ENCODE measurements at regions not wholly inside any gene's neighbourhood (a gene's known extent, or its start where the extent isn't known, plus 50 kb on each side); places are given as distances from the start of the nearest gene placed in this dataset.

- Mint-ChIP-seq H3K4me3 (no peak overlapping the region), H3K27ac (no peak overlapping the region), H3K27me3 (no peaks in the 10 kb centered on the region), H3K9me3 (no peaks in the 10 kb centered on the region), H3K4me1 (ENCODE audit: unreplicated experiment) (no peaks in the 10 kb centered on the region), H3K36me3 (no peaks in the 10 kb centered on the region)
- no peak for DNase-seq (ENCODE audit: extremely low spot score, unreplicated experiment)
- TF ChIP-seq, protein P1, sequence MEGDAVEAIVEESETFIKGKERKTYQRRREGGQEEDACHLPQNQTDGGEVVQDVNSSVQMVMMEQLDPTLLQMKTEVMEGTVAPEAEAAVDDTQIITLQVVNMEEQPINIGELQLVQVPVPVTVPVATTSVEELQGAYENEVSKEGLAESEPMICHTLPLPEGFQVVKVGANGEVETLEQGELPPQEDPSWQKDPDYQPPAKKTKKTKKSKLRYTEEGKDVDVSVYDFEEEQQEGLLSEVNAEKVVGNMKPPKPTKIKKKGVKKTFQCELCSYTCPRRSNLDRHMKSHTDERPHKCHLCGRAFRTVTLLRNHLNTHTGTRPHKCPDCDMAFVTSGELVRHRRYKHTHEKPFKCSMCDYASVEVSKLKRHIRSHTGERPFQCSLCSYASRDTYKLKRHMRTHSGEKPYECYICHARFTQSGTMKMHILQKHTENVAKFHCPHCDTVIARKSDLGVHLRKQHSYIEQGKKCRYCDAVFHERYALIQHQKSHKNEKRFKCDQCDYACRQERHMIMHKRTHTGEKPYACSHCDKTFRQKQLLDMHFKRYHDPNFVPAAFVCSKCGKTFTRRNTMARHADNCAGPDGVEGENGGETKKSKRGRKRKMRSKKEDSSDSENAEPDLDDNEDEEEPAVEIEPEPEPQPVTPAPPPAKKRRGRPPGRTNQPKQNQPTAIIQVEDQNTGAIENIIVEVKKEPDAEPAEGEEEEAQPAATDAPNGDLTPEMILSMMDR (conservative IDR thresholded peaks at IDR 0.05), result no peak
Measured at GRCh38 chr2:153071090-153071489, 352.7 kb downstream of the ARL6IP6 start.

- Mint-ChIP-seq H3K4me3 (no peak overlapping the region), H3K27ac (no peak overlapping the region), H3K36me3 (no peaks in the 10 kb centered on the region), H3K27me3 (no peaks in the 10 kb centered on the region), H3K4me1 (ENCODE audit: unreplicated experiment) (no peaks in the 10 kb centered on the region), H3K9me3 (no peaks in the 10 kb centered on the region)
- TF ChIP-seq, protein P1 (conservative IDR thresholded peaks at IDR 0.05), result no peak
- DNase-seq (ENCODE audit: extremely low spot score, unreplicated experiment), result no peak
Measured at GRCh38 chr2:153068915-153069314, 350.5 kb downstream of the ARL6IP6 start.

- no peak for DNase-seq (ENCODE audit: extremely low spot score, unreplicated experiment)
- Mint-ChIP-seq H3K4me3 (no peak overlapping the region), H3K27ac (no peak overlapping the region), H3K9me3 (no peaks in the 10 kb centered on the region), H3K27me3 (no peaks in the 10 kb centered on the region), H3K36me3 (no peaks in the 10 kb centered on the region), H3K4me1 (ENCODE audit: unreplicated experiment) (no peaks in the 10 kb centered on the region)
- TF ChIP-seq, protein P1 (conservative IDR thresholded peaks at IDR 0.05), result no peak
Measured at GRCh38 chr2:153068052-153068451, 349.6 kb downstream of the ARL6IP6 start.

DNA sequence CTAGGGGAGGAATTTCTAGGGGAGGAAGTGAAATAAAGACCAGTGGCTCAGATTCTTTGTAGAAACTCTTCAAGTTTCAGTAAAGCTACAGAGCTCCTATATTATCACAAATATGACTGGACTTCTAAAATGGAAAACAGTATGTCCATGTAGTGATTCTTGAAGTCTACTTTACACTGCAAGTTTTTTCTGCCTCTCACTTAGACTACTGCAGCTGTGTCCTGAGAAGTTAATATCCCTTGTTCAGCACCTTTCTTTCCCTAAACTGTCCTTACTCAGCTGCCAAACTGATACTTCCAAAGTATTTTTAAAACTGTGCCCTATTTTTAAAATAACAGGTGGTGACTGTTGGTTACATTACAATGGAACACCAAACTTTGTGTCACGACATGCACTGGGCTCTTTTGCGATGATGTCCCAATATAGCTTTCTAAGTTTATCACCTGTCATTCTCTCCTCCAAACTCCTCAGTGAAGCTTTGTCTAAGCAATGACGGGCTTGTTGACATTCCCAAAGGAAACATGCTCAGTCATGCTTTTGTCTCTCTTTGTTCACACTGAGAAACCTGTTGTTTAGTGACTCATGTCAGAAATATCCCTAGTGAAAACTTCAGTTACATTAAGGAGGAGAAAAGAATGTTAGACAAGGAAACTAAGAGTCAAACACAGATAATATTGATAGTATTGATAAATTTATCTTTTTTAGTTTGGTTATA is 341.1 kb downstream of the ARL6IP6 start:
- TF ChIP-seq, protein P1 (conservative IDR thresholded peaks at IDR 0.05), result no peak
- no peaks in the 10 kb centered on the region for H3K9me3 Mint-ChIP-seq
- no peaks in the 10 kb centered on the region for H3K4me1 Mint-ChIP-seq (ENCODE audit: unreplicated experiment)
- no peaks in the 10 kb centered on the region for H3K27me3 Mint-ChIP-seq
- no peak for DNase-seq (ENCODE audit: extremely low spot score, unreplicated experiment)
- H3K36me3 Mint-ChIP-seq, result no peaks in the 10 kb centered on the region
- peak overlapping the region; percentile 45 for H3K4me3 Mint-ChIP-seq
- H3K27ac Mint-ChIP-seq, result peak overlapping the region; percentile 83

DNA sequence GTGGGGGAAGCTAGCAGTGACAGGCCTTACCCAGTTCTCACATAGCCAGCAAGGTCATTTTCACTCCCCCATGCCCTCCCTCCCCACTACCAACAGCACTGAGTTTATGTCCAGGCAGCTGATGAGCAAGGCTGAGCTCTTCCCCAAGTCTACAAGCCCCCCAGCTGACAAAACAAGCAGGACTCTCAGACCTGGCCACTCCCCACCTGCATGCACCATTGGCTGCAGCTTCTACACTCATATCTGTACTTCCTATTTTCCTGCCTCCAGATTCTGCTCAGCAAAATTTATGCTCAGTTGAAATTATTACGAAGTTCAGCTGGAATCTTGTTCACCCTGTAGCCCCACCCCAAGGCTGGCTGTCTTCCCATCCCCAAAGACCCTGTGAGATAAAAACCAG is 339.3 kb downstream of the ARL6IP6 start:
- TF ChIP-seq, protein P1 (conservative IDR thresholded peaks at IDR 0.05), result no peak
- no peaks in the 10 kb centered on the region for H3K27me3 Mint-ChIP-seq
- H3K4me3 Mint-ChIP-seq, result no peak overlapping the region
- DNase-seq (ENCODE audit: extremely low spot score, unreplicated experiment), result no peak
- no peaks in the 10 kb centered on the region for H3K36me3 Mint-ChIP-seq
- no peaks in the 10 kb centered on the region for H3K9me3 Mint-ChIP-seq
- no peaks in the 10 kb centered on the region for H3K4me1 Mint-ChIP-seq (ENCODE audit: unreplicated experiment)
- no peak overlapping the region for H3K27ac Mint-ChIP-seq

Measured in type B pancreatic cell (in vitro differentiated cells).